Lung (tissue), 11 donors: ENCODE measurements at regions not wholly inside any gene's neighbourhood (a gene's known extent, or its start where the extent isn't known, plus 50 kb on each side); places are given as distances from the start of the nearest gene placed in this dataset.

Experiments
- ATAC-seq: fragments of 200-7000 bp; cut with Tn5 transposase; one replicate; pipeline ENCODE4 v1.9.1; 2020; ENCODE audit warnings: moderate number of reproducible peaks; ENCODE audit not compliant: insufficient read depth, low FRiP score
- DNase-seq, 3 donors: peaks; one replicate each; pipeline ENCODE4 v3.0.0-alpha.2; 2013 to 2017
- H3K27ac ChIP-seq, 2 donors: one replicate each; pipeline ENCODE4 v1.5.1; 2013; ENCODE audit warnings: mild to moderate bottlenecking in 2 of 2, moderate library complexity in 2 of 2, control low read depth in 1 of 2, inconsistent platforms in 1 of 2, low read depth in 1 of 2, low read length in 1 of 2
- H3K27me3 ChIP-seq, 3 donors: one replicate each; pipeline ENCODE4 v1.5.1; 2013; ENCODE audit warnings: low read length in 2 of 3; ENCODE audit not compliant: control insufficient read depth in 3 of 3, insufficient read depth in 3 of 3
- H3K36me3 ChIP-seq, 4 donors: one replicate each; pipeline ENCODE4 v1.5.1; 2013; ENCODE audit warnings: low read length in 4 of 4, mild to moderate bottlenecking in 1 of 4, moderate library complexity in 1 of 4; ENCODE audit not compliant: control insufficient read depth in 4 of 4, insufficient read depth in 4 of 4
- H3K4me1 ChIP-seq, 5 donors: one replicate each; pipeline ENCODE4 v1.5.1; 2013; ENCODE audit warnings: low read length in 5 of 5, mild to moderate bottlenecking in 2 of 5, moderate library complexity in 1 of 5; ENCODE audit not compliant: control insufficient read depth in 5 of 5, insufficient read depth in 5 of 5
- H3K4me3 ChIP-seq: one replicate; pipeline ENCODE4 v1.5.1; 2013; ENCODE audit warnings: mild to moderate bottlenecking, control low read depth, moderate library complexity
- H3K9ac ChIP-seq, 2 donors: one replicate each; pipeline ENCODE4 v1.5.1; 2013; ENCODE audit warnings: low read length in 2 of 2, control low read depth in 1 of 2; ENCODE audit not compliant: insufficient read depth in 1 of 2
- H3K9me3 ChIP-seq, 4 donors: one replicate each; pipeline ENCODE4 v1.5.1; 2013; ENCODE audit warnings: low read length in 3 of 4, mild to moderate bottlenecking in 1 of 4, moderate library complexity in 1 of 4; ENCODE audit not compliant: control insufficient read depth in 4 of 4, insufficient read depth in 3 of 4
- WGBS, 2 donors: extraction: QIAGEN DNeasy Blood & Tissue Kit; methylation state at CpG; one replicate each; pipeline ENCODE4 v1.1.7; 2013; 5-methylcytosine and 5-hydroxymethylcytosine counted together
- TF ChIP-seq, protein P1 (sequence below): IDR thresholded peaks from 2 replicates; pipeline ENCODE4 v1.5.1; 2012; ENCODE audit warnings: mild to moderate bottlenecking; ENCODE audit errors: control extremely low read depth, extremely low read depth
- donor health status: control.
- donor health status: control.
- donor health status: Bipolar disorder and iron deficiency.
- donor health status: healthy.
- donor health status: DM: yes; HTN: yes; CAD: no.

DNA sequence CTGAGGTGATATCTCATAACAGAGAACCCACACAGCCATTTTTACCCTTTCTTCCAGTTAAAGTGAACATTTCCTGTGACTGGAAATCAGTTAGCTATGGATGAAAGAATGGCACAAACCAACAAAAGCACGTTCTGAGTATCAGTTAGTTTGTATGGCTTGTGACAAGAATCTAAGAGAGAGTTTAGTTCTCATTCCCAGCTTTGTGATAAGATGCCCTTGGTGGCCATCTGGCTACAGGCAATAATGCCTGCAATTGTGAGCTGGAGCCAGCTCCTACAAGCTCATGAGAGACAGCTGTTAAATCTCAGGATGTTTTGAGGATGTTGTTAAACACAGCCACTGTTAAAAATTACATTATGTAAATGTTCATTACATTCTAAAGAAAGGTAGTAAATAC, 122.0 kb upstream of the FRMD6 start:
- DNase-seq = no peak
- TF ChIP-seq, protein P1, sequence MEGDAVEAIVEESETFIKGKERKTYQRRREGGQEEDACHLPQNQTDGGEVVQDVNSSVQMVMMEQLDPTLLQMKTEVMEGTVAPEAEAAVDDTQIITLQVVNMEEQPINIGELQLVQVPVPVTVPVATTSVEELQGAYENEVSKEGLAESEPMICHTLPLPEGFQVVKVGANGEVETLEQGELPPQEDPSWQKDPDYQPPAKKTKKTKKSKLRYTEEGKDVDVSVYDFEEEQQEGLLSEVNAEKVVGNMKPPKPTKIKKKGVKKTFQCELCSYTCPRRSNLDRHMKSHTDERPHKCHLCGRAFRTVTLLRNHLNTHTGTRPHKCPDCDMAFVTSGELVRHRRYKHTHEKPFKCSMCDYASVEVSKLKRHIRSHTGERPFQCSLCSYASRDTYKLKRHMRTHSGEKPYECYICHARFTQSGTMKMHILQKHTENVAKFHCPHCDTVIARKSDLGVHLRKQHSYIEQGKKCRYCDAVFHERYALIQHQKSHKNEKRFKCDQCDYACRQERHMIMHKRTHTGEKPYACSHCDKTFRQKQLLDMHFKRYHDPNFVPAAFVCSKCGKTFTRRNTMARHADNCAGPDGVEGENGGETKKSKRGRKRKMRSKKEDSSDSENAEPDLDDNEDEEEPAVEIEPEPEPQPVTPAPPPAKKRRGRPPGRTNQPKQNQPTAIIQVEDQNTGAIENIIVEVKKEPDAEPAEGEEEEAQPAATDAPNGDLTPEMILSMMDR = no peak
- Histone ChIP-seq H3K27ac (no peak overlapping the region), H3K9me3 (no peaks in the 10 kb centered on the region), H3K9ac (no peak overlapping the region), H3K27me3 (no peaks in the 10 kb centered on the region), H3K4me3 (no peak overlapping the region), H3K36me3 (no peaks in the 10 kb centered on the region), H3K4me1 (peaks cover 0 to 14% (median 0%) of the 10 kb centered on the region in 5 donors)
- ATAC-seq = no peak
- WGBS, 2 donors = 39 to 44% methylated on average over 1 of the region's 1 CpG

DNA sequence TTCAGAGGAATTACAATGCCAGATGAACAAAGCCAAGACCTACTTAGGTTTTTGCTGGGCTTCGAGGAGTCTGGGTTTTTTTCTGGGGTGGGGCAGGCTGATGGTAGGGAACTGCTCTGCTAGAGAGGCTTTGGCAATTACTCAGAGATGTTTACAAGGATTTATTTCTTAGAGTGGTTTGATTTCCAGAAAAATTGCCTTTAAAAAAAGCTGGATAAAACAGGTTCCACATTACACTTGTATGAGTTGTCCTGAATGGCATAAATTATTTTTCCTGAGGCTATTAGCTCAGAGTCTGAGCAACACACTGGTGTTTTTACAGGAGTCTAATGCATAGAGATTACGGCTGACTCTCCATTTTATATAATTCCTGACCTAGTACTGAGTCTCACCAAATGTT, 118.5 kb upstream of the FRMD6 start:
- ATAC-seq (no peak), DNase-seq (no peak)
- H3K27me3 ChIP-seq = no peaks in the 10 kb centered on the region
- peaks cover 0 to 15% (median 0%) of the 10 kb centered on the region in 5 donors for H3K4me1 ChIP-seq
- TF ChIP-seq, protein P1 = no peak
- H3K27ac ChIP-seq = no peak overlapping the region
- peaks cover 0 to 4% (median 3%) of the 10 kb centered on the region in 4 donors for H3K9me3 ChIP-seq
- H3K36me3 ChIP-seq = no peaks in the 10 kb centered on the region
- H3K9ac ChIP-seq = no peak overlapping the region
- 79 to 83% methylated on average over 2 of the region's 2 CpGs for WGBS, 2 donors
- H3K4me3 ChIP-seq = no peak overlapping the region

DNA sequence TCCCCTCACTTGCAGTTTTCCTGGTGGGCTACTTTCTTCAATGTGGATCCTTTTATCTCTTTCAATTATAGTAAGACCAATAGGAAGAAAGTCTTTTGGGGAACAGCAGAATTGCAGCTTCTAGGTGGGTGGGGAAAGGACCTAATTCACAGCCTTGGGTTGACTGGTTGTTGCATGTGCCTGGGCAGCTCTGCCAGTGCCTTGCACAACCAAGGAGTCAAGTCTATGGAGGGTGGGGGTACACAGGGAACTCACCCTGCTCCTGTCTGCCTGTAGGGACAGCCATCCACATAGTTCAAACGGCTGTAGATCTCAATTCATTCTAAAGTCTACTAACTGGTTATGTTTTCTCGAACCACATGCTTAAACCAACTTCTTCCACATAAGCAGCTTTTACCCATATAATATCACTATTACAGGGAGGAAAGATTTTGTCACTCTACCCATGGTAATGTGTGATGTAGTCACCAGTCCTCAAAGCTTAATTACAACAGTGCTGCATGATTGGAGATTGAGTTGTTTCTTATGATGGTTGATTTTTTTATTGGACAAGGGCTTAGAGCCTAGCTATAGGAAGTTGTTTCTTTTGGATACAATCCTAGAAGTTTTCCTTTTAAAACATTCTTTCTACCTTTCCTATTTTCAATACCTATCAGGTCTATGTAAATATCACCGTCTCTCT, 117.7 kb upstream of the FRMD6 start:
- ATAC-seq (no peak), DNase-seq (no peak)
- 77 to 84% methylated on average over 3 of the region's 3 CpGs for WGBS, 2 donors

More for the DNA sequence above, 117.7 kb upstream of the FRMD6 start:
- TF ChIP-seq, protein P1 = no peak
- no peaks in the 10 kb centered on the region for H3K27me3 ChIP-seq
- peaks cover 0 to 10% (median 0%) of the 10 kb centered on the region in 5 donors for H3K4me1 ChIP-seq
- H3K27ac ChIP-seq = no peak overlapping the region
- peaks cover 0 to 4% (median 3%) of the 10 kb centered on the region in 4 donors for H3K9me3 ChIP-seq
- no peaks in the 10 kb centered on the region for H3K36me3 ChIP-seq
- H3K4me3 ChIP-seq = no peak overlapping the region
- no peak overlapping the region for H3K9ac ChIP-seq
